ENCODE measurements at regions not wholly inside any gene's neighbourhood (a gene's known extent, or its start where the extent isn't known, plus 50 kb on each side); places are given as distances from the start of the nearest gene placed in this dataset.

- 96 to 100% methylated on average over 2 to 3 of the region's 3 CpGs for WGBS, 2 donors
- Histone ChIP-seq H3K27me3 (no peaks in the 10 kb centered on the region), H3K36me3 (no peaks in the 10 kb centered on the region), H3K4me1 (no peaks in the 10 kb centered on the region), H3K27ac (no peak overlapping the region), H3K4me3 (no peak overlapping the region), H3K9me3 (no peaks in the 10 kb centered on the region)
- TF ChIP-seq EP300 (IDR thresholded peaks at IDR 0.05) (no peak), POLR2A (IDR thresholded peaks at IDR 0.05) (no peak), CTCF (IDR thresholded peaks at IDR 0.05) (no peak)
- DNase-seq (ENCODE audit: low spot score in 2 of 2), result no peak
These were observed 735.0 kb upstream of the ZWINT start for GRCh38 chr10:57096044-57096443.

GRCh38 chr10:57094965-57095364, 733.9 kb upstream of the ZWINT start:
- Histone ChIP-seq H3K36me3 (no peaks in the 10 kb centered on the region), H3K27ac (no peak overlapping the region), H3K27me3 (no peaks in the 10 kb centered on the region), H3K4me1 (no peaks in the 10 kb centered on the region), H3K9me3 (no peaks in the 10 kb centered on the region), H3K4me3 (no peak overlapping the region)
- 84 to 94% methylated on average over 3 to 7 of the region's 7 CpGs for WGBS, 2 donors
- no peak for DNase-seq (ENCODE audit: low spot score in 2 of 2)
- TF ChIP-seq POLR2A (IDR thresholded peaks at IDR 0.05) (no peak), CTCF (IDR thresholded peaks at IDR 0.05) (no peak), EP300 (IDR thresholded peaks at IDR 0.05) (no peak)

- no peaks in the 10 kb centered on the region for H3K36me3 ChIP-seq
- H3K27me3 ChIP-seq, result no peaks in the 10 kb centered on the region
- TF ChIP-seq EP300 (IDR thresholded peaks at IDR 0.05) (no peak), CTCF (IDR thresholded peaks at IDR 0.05) (no peak), POLR2A (IDR thresholded peaks at IDR 0.05) (no peak)
- H3K4me3 ChIP-seq, result no peak overlapping the region
- no peak overlapping the region for H3K27ac ChIP-seq
- no peaks in the 10 kb centered on the region for H3K9me3 ChIP-seq
- DNase-seq (ENCODE audit: low spot score in 2 of 2), result no peak
- no peaks in the 10 kb centered on the region for H3K4me1 ChIP-seq
These were observed 733.0 kb upstream of the ZWINT start for GRCh38 chr10:57094083-57094482.

GRCh38 chr10:57053530-57053929, 692.5 kb upstream of the ZWINT start:
- Histone ChIP-seq H3K4me1 (no peaks in the 10 kb centered on the region), H3K9me3 (peaks cover 0 to 11% (median 0%) of the 10 kb centered on the region in 4 donors), H3K27ac (no peak overlapping the region), H3K4me3 (no peak overlapping the region), H3K27me3 (no peaks in the 10 kb centered on the region), H3K36me3 (no peaks in the 10 kb centered on the region)
- no peak for TF ChIP-seq CTCF (IDR thresholded peaks at IDR 0.05)
- no peak for TF ChIP-seq EP300 (IDR thresholded peaks at IDR 0.05)
- TF ChIP-seq POLR2A (IDR thresholded peaks at IDR 0.05), result no peak
- DNase-seq (ENCODE audit: low spot score in 2 of 2), result no peak
- 92 to 95% methylated on average over 6 of the region's 6 CpGs for WGBS, 2 donors

GRCh38 chr10:57049096-57049495, 688.0 kb upstream of the ZWINT start:
- WGBS, 2 donors, result 60 to 62% methylated on average over 2 of the region's 2 CpGs
- H3K36me3 ChIP-seq, result no peaks in the 10 kb centered on the region
- no peak for TF ChIP-seq CTCF (IDR thresholded peaks at IDR 0.05)
- TF ChIP-seq EP300 (IDR thresholded peaks at IDR 0.05), result no peak
- no peak for TF ChIP-seq POLR2A (IDR thresholded peaks at IDR 0.05)
- no peak for DNase-seq (ENCODE audit: low spot score in 2 of 2)
- H3K27me3 ChIP-seq, result no peaks in the 10 kb centered on the region
- H3K4me3 ChIP-seq, result no peak overlapping the region
- no peaks in the 10 kb centered on the region for H3K4me1 ChIP-seq
- H3K9me3 ChIP-seq, result no peaks in the 10 kb centered on the region
- H3K27ac ChIP-seq, result no peak overlapping the region

Measured in tibial nerve (tissue), 4 donors.